HG03039 (cell line): ENCODE measurements at regions not wholly inside any gene's neighbourhood (a gene's known extent, or its start where the extent isn't known, plus 50 kb on each side); places are given as distances from the start of the nearest gene placed in this dataset.

Experiments used
- ATAC-seq: cut with Tn5 transposase; IDR thresholded peaks from one replicate; pipeline ENCODE4 v1.9.1; 2021; ENCODE audit warnings: mild to moderate bottlenecking, moderate library complexity; ENCODE audit not compliant: unreplicated experiment

DNA sequence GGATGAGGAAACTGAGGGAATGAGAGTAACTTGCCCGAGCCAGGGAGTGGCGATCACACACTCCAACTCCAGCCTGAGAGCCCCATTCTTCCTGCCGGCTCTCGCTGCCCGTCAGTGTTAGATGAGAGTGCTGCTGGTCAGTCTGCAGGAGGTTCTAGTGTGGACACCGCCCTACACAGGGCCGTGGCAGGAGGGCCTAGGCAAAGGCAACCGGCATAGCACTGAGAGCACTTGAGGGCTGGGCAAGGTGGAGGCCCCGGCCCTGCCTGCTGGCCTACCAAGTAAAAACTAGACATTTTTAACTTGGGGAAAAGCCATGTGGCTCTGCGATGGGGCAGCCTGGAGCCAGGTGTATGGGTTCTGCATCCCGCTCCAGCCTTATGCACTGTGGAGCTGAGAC, 354.8 kb downstream of the SEC14L1 start:
- no peak for ATAC-seq

DNA sequence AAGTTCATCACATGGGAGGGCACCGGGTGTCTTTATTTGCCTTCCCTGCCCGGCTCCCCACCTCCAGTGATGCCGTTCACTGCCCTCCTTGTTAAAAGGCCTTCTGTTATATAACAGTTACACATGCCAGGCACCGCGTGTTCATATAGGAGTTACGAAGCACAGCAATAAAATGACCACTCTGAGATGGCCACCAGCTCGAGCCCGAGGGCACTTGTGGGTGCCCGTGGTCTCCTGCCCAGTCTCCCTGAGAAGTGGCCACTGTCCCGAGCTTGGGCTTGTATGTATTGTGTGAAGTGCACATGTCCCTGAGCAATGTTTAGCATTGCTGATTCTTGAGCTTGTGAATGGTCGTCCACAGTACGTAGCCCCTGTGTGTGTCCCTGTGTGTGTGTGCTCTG, 355.6 kb downstream of the SEC14L1 start:
- no peak for ATAC-seq

DNA sequence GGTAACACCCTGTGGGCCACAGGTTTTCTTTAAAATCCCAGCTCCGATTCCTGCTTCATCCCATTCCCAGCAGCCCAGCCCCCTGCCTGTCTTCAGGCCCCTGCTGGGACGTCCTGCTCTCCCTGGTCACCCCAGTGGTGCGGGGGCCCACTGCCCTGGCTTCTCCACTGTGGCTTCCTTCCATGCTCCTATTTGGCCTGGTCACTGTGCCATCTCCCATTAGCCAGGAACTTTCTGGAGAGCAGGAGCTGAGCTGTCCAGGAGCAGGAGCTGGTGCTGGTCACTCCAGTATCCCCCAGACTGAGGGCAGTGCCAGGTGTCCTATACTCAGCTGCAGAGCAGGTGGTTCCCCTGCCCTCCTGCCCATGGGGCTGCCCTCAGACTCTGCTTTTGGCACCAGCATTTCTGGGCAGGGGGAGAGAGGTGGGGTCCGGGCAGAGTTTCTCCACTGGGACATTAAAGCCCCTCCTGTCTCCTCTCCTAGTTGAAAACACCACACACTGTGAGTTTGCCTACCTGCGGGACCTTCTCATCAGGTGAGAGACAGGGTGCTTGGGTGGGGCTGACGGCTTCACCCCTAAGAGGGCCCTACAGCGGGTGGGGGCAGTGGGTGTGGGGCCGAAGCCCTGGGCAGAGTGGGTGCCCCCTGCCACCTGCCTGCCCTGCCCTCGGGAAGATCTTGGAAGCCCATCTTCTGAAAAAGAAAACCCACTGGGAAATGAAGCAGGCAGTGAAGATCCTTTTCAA, 356.2 kb downstream of the SEC14L1 start:
- no peak for ATAC-seq

DNA sequence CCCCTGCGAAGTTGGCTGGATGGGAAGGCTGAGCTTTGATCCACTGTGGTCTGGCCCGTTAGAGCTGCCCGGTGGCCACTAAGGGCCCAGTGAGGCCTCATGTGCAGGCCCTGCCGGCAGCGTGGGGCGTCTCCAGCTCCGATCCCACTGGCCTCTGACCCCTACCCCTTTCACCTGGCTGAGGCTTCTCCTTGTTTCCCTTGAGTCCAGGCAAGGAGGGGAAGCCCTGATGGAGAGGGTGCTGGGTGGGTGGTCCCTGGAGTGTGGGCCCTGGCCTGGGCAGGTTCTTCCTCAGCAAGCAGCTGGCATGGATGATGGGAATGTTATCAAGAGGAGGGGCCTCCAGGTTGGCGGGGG, 356.8 kb downstream of the SEC14L1 start:
- ATAC-seq, result no peak

DNA sequence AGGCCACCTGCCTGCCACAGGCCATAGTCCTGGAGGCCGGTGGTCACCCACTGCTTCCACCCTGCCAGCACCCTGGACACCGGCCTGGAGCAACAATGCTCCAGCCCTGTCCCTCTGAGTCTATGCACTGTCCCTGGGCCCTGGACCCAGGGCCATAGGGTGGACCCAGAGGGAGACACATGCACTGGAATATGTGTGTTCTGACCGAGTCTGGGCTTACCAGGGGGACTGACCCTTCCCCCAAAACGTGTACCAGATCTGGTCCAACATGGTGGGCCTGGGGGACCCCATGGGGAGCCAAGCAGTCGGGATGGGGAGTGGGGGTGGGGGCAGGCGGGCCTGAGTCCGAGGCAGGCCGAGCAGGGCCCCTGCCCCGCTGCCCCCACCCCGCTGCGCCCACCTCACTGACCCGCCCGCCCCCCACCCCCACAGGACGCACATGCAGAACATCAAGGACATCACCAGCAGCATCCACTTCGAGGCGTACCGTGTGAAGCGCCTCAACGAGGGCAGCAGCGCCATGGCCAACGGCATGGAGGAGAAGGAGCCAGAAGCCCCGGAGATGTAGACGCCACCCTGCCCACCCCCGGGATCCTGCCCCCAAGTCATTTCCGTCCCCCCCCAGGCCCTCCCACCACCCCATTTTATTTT, 357.4 kb downstream of the SEC14L1 start:
- ATAC-seq, result no peak

DNA sequence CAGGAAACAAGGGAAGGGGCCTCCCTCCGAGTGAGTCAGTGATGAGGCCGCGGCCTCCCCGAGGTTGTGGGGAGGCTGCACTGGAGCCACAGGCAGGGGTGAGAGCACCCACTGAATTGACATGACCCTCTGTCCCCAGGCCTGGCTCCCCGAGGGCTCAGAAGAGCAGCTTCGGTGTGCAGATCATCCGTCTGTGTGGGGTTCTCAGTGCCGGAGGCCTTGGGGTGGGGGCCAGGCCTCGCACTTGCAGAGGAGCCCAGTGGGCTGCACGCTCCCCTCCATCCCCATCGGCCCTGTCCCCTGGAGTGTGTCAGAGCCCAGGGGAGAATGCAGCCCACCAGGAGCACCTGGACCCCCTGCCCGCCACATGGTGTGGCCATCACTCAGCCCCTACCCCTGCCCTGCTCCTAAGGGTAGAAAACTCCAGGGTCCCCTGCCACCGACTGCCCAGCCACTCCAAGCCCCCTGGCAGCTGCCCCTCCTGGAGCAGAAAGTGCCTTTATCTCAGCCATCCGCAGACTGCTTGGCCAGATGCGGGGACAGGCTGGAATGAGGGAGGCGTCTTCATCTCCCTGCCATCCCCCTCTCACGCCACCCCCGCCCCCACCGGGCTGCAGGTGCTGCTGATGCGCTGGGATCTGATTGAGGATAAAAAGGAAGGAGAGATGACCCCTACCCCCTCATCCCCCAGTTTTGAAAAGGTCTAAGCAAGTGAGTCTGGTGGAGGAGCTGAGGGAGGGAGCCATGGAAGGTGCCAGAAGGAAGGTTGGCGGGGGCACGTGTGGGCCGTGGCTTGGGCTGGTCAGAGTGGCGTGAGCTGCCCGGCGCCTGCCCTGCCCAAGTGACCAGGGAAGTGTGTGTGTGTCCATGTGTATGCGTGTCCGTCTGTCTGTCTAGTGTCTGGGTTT, 358.3 kb downstream of the SEC14L1 start:
- ATAC-seq, result no peak

DNA sequence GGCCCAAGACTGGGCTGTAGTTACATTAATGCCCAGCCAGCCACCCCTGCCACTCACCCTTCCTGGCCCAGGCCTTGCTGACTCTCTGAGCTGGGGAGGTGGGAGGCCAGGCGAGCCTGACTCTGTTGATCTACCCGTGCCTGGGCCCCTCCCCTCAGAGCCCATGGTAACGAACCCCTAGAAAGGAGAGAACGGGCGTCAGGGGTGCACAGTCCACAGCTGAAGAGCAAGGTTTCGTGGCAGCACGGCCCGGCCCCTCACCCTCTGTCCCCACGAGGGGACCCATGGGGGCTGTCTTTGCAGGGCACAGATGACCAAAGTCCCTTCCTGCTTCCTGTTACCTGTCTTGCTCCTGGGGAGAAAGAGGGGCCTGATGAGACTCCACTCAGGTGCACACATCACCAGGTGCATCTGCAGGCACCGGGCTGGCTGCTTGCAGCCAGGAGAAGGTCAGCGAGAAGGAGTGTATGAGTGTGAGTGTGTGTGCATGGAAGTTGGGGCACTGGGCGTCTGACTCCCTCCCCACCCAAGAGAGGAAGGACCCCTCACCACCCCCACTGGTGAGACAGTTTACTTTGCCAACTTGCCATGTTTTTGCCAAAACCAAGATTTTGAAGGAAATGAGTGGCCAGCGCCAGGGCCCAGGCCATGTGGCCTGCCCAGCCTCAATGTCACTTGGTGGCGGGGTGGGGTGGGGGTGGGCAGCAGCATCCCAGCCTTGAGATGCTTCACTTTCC, 359.1 kb downstream of the SEC14L1 start:
- no peak for ATAC-seq

DNA sequence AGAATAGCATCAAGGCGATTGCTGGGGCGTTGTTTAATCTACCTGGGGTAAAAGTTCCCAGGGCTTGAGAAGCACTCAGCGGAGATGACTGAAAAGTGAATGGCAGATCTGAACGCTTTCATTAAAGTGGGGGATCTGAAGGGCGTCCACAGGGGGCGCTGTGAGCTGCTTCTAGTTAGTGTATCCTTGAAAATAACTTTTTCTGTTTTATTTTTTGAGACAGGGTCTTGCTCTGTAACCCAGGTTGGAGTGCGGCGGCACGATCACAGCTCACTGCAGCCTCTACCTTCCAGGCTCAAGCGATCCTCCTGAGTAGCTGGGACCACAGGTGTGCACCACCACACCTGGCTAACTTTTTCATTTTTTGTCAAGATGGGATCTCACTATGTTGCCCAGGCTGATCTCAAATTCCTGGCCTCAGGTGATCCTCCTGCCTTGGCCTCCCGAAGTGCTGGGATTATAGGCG, 360.4 kb downstream of the SEC14L1 start:
- no peak for ATAC-seq

DNA sequence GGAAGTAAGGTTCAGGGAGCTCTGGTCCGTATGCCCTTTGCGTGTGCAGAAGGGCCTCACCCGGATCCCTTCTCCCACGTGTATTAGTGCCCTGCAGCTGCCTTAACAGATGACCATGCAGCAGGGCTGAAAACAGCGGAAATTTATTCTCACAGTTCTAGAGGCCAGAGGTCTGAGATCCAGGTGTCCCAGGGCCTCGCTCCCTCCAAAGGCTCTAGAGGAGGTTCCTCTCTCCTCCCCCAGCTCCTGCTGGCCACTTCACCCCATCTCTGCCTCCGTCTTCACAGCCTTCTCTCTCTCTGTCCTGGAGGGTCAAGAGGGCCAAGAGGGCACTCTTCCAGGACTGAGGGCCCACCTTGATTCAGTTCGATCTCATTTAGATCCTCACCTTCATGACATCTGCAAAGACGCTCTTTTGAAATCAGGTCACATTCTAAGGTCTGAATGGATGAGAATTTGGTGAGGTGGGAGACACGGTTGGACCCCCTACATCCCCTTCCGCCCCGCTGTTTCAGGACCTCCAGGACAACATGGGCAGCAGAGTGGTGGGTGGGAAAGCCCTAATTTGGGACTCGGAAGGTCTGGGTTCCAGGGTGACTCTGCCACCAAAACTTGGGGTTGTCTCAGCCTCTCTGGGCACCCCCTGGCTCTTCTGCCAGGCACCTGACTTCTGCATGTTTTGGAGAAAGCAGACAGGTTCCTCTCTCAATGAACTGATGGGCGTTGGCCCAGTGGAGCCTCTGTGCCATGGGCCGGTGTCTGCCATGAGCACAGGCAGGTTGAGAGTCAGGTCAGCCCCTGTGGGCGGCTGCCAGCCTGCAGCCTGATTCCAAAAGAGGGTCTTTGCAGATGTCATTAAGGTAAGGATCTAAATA, 361.2 kb downstream of the SEC14L1 start:
- ATAC-seq, result no peak

DNA sequence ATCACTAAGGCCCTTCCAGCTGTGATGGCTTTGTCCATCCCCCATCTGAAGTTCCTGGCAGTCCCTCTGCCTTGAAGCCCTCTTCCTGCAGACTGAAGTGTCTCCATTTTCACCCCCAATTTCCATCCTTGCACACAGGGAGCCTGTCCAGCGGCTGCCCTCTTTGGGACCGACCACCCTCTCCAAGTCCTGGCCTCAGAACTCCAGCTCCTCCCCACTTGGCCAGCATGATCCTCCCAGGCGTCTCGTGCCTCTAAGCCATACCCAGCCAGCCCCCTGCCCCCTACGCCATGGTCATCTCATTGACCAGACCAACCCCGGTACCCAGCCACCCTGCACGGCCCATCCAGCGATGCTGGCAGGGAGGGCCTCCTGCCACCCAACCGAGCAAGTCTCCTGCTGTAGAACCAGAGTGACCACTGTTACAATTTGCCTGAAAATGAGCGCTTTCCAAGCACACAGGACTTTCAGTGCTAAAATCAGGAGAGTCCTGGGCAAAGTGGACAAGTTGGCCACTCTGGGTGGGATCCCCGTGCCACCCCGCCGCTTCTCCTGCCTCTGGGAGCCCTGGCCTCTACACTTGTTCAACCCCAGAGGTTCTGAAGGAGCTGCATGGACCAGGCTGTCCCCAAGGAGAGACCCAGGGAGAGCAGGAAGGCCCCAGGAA, 362.0 kb downstream of the SEC14L1 start:
- ATAC-seq, result no peak

DNA sequence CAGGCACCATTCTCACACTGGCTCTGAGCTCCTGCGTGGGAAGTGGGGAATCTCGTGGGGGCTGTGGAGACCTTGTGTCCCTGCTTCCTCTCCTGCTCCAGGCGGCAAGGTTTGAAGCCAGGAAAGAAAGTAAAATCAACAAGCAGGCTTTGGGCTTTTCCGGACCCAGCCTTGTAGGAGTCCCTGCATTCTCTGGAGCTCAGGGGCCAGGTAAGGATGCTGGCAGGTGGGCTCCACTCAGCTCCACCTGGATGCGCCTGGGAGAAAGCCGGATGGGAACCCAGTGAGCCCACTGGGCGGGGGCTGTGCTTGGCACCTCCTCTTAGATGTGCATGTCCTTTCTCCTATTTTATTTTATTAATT, 362.5 kb downstream of the SEC14L1 start:
- no peak for ATAC-seq

DNA sequence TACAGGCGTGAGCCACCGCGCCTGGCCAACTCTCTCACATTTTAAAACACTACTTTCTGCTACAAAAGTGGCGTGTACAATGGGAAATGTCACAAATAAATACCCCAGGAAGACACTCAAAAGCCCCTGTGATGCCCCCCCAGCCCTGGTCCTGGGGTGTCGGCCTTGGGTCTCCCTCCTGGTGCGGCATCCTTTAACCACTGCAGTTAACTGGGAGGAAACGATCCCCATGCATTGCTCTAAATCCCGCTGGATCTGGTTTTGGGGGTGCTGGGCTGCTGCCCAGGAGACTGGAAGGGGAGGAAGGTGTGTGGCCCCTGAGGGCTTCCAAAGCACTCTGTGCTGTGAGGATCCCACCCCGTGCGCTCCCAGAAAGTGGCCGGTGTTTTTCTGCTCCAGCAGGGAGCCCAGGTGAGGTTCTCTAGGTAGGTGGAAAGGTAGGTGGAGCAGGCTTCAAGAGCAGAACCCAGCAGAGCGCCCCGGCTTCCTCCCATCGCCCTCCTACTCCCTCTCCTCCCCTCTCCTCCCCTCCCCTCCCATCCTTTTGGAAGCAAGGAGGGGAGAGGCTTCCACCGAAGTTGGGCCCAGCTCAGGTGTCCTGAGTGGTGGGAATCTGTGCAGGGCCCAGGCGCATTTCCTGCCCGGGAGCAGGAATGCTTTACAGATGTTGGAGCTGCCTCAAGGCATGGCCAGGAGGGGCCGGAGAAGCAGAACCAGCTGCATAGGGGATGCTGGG, 363.3 kb downstream of the SEC14L1 start:
- no peak for ATAC-seq

DNA sequence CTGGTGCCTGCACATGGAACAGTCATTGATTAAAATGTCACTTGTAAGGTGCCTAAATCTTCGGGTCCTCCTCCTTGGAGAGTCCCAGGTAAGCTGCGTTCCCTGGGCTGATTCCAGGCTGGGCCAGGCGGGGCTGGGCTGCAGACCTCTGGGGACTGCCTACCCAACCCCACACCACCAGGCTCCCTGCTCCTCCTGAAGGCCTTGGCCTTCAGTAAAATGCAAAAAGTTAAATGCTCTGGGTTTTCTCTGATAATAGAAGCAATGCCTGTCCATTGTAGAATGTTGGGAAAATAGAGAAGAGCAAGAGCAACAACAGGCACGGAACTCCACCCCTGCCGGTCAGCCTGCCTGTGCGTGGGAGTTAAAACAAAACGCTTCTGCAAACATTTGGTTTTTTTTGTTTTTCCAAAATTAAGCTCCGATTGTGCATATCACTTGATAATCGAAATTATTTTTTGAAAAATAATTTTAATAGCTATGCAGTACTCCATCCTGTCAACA, 363.9 kb downstream of the SEC14L1 start:
- ATAC-seq, result no peak

DNA sequence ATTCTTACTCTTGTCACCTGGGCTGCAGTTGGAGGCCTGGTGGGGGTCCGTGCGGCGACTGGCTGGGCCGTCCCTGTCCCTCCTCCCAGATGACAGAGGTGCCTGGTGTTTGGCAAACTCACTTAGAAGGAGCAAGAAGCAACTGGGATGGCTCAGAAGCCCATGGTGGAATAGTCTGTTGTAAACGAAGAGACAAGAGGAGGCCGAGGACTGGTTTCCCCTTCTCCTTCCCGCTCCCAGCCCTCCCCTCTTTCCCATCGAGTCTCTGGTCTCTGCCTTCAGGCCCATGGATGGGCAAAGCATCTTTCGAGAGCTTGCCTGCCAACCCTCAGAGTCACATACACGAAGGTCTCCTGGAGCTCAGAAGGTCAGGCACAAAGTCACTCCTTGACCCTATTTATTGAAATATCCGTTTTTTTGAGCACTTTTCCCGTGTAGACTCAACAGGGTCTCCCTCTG, 364.4 kb downstream of the SEC14L1 start:
- ATAC-seq, result no peak

DNA sequence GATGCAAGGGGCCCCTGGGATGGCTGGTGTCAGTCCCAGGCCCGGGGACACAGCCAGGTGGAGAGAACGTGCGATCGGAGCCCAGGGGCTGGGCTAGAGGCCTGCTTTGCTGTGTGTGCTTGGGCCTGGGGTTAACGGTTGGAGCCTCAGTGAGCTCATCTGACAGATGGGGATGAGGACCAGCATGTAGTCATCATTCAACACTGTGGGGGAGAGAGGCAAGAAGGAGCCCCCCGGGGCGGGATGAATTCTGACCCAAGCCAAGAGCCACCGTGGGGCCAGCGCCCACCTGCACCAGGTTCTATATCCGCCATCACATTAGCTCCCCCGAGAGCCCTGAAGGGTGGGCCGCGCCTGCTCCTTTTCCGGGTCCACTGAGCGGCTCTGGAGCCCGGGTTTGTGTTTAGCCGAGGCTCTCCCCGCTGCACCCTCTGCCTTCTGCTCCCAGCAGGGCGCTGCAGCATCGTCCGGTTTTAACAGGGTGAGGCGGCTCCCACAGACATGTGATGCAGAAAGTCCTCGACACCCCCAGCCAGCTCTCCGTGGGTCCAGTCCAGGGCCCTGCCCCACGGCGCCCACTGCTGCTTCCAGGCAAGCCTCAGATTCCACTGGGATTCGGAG, 365.7 kb downstream of the SEC14L1 start:
- ATAC-seq, result no peak

DNA sequence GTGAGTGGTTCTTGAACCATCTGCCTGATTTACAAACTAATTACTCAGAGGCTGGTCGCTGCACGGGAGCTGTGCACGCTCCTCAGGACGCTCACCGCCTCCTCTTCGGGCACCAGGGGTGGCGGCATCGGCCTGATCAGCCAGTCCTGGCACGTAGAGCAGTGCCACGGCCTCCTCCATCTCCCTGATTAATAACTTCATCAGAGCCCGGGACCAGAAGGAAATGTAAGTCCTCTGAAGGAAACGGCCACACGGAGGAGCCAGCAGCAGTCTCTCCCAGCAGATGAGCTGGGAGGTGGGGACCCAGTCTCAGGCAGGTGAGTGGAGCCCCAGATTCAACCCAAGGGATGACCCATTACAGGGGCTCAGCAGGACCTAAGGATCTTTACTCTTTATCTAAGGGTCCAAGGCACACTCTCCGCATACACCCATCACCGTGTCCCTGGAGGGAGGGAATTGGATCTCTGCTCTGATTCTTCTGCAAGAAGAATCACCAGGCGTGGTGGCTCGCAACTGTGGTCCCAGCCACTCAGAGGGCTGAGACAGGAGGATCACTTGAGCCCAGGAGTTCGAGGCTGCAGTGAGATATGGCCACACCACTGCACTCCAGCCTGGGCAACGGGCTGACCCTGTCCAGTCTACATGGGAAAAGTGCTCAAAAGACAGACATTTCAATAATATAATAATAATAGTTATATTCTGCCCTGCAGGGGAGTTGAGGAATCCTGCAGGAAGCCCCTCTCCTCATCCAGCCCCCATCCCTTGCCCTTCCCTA, 366.5 kb downstream of the SEC14L1 start:
- ATAC-seq, result no peak

DNA sequence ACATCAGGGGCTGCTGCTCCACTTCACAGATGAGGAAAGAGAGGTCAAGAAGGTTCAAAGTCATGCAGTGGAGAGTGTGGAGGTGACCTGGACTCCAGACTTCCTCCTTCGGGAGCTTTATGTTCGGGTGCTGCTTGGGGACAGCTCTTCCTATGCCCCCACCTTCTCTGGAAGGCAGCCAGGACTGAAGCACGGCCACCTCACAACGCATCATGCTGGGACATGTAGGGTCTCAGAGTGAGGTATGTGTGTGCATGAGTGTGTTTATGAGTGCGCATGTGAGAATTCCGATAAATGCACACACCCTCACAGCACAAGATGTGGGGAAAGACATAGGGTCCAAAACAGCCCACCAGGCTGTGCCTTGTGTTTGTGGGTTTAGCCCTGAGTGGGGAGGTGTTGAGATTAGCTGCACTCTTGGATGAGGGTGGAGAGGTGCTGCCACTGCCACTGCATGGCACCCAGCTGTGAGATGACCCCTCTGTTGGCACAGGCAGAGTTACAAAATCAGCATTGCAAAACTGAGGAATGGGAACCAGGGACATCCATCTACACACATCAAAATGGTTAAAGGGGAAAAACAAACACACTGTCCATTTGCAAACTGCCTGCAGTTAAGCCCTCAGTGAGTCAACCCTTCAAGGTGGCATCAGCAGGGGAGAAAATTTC, 367.4 kb downstream of the SEC14L1 start:
- ATAC-seq, result no peak
